Kidney epithelial cell (primary cell): ENCODE measurements at regions not wholly inside any gene's neighbourhood (a gene's known extent, or its start where the extent isn't known, plus 50 kb on each side); places are given as distances from the start of the nearest gene placed in this dataset.

ENCODE experiments used
- DNase-seq: peaks from one replicate; pipeline ENCODE4 v3.0.0-alpha.2; 2010; ENCODE audit warnings: low read depth
- H3K27me3 ChIP-seq: 2 replicates; pipeline ENCODE4 v1.6.0; 2011; ENCODE audit warnings: low read length; ENCODE audit not compliant: control insufficient read depth, insufficient read depth
- H3K36me3 ChIP-seq: 2 replicates; pipeline ENCODE4 v1.5.1; 2011; ENCODE audit warnings: low read length; ENCODE audit not compliant: control insufficient read depth, insufficient read depth
- H3K4me3 ChIP-seq: 2 replicates; pipeline ENCODE4 v1.5.1; 2011; ENCODE audit warnings: low read depth, mild to moderate bottlenecking, control low read depth, low read length
- TF ChIP-seq, protein P1 (sequence below): IDR thresholded peaks from 2 replicates; pipeline ENCODE4 v1.5.1; 2011; ENCODE audit warnings: mild to moderate bottlenecking, moderate library complexity, low read length, control low read depth, inconsistent platforms; ENCODE audit not compliant: insufficient read depth, poor library complexity, severe bottlenecking

DNA sequence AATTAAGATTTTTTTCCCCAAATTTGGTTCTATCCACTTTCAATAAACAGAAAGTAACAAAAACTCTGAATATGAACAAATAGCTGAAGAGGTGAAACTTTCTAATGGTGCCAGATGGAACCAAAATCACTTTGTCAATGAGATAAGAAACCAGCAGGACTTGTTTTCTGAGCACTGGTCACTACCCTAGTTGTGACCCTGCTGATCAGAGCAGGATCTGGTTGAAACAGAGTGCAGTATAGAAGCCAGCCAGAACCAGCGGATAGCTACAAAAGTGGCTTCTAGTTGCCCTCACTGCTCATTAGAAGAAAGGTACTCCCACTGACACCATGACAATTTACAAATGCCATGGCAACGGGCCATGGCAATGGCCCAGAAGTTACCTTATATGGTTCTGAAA is 158.3 kb upstream of the PIEZO2 start:
- DNase-seq: no peak
- no peaks in the 10 kb centered on the region for H3K27me3 ChIP-seq
- no peak overlapping the region for H3K4me3 ChIP-seq
- H3K36me3 ChIP-seq: no peaks in the 10 kb centered on the region
- TF ChIP-seq, protein P1, sequence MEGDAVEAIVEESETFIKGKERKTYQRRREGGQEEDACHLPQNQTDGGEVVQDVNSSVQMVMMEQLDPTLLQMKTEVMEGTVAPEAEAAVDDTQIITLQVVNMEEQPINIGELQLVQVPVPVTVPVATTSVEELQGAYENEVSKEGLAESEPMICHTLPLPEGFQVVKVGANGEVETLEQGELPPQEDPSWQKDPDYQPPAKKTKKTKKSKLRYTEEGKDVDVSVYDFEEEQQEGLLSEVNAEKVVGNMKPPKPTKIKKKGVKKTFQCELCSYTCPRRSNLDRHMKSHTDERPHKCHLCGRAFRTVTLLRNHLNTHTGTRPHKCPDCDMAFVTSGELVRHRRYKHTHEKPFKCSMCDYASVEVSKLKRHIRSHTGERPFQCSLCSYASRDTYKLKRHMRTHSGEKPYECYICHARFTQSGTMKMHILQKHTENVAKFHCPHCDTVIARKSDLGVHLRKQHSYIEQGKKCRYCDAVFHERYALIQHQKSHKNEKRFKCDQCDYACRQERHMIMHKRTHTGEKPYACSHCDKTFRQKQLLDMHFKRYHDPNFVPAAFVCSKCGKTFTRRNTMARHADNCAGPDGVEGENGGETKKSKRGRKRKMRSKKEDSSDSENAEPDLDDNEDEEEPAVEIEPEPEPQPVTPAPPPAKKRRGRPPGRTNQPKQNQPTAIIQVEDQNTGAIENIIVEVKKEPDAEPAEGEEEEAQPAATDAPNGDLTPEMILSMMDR: no peak

DNA sequence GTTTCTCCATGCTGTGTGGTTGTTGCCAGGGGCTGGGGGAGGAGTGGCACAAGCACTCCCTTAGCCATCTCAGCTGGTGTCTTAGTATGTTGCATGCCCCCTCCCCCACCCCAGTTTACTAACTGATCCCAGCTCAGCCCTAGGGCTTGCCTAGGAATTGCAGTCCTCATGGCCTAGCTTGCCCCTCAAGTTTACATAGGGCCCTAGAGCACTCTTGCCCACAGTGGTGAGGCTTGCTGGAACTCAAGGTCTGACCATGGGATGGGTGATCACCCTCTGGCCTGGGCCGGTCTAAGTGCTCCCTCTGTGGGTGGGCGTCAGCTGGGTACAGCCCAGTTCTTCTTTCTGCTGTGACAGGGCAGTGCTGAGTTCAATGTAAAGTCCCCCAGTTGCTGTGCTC is 156.1 kb upstream of the PIEZO2 start:
- no peaks in the 10 kb centered on the region for H3K36me3 ChIP-seq
- TF ChIP-seq, protein P1: no peak
- no peak overlapping the region for H3K4me3 ChIP-seq
- no peaks in the 10 kb centered on the region for H3K27me3 ChIP-seq
- DNase-seq: no peak

DNA sequence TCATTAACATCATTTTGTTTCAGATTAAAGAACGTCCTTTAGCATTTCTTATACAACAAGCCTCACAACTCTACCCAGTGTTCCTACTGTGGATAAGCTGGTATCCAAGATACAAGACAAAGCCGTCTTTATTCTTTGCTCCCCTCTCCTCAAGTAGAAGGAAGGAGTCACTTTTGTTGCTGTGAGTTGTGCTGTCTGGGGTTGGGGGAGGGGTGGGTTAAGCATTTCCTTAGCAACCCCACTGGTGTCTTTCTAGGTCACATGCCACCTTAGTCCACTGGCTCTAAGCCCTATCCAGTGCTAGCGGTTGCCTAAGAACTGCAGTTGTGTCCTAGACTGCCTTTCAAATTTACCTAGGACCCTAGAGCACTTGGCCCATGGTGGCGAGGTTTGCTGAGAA is 155.6 kb upstream of the PIEZO2 start:
- TF ChIP-seq, protein P1: no peak
- no peaks in the 10 kb centered on the region for H3K27me3 ChIP-seq
- no peak for DNase-seq
- H3K4me3 ChIP-seq: no peak overlapping the region
- no peaks in the 10 kb centered on the region for H3K36me3 ChIP-seq

DNA sequence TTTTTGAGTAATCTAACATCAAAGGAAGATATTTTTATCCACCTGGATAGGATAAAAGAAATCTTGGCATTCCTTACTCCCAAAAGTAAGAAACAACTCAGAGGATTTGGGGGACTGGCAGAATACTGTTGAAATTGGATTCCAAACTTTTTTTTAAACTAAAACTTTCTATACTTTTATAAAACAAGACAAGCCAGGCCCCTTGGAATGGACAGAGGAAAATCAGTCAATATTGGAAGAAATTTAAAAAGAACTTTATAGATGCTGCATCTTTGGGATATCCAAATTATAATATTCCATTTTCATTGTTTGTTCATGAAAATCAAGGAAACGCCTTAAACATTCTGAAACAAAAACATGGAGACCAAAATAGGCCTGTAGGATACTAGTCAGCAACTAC is 147.6 kb upstream of the PIEZO2 start:
- TF ChIP-seq, protein P1: no peak
- Histone ChIP-seq H3K27me3 (no peaks in the 10 kb centered on the region), H3K4me3 (no peak overlapping the region), H3K36me3 (no peaks in the 10 kb centered on the region)
- no peak for DNase-seq

DNA sequence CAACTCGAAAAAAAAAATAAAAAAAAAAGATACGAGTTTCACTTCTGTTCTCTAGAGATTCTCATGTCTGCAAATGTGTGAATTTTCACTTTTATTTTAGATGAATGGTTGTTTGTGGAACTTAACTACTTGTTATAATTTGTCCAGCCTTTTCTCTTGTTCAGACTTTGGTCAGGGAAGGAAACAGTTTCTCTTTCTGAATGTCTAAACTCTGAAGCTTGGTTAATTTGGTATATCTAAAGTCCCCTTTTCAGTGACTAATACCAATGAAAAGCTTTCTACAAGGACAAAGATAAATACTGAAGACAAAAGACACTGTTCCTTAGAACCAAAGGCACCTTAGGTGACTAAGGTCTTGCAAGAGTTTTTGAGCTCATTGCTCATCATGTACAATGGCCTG is 144.4 kb upstream of the PIEZO2 start:
- Histone ChIP-seq H3K36me3 (no peaks in the 10 kb centered on the region), H3K4me3 (no peak overlapping the region), H3K27me3 (no peaks in the 10 kb centered on the region)
- DNase-seq: no peak
- TF ChIP-seq, protein P1: no peak

DNA sequence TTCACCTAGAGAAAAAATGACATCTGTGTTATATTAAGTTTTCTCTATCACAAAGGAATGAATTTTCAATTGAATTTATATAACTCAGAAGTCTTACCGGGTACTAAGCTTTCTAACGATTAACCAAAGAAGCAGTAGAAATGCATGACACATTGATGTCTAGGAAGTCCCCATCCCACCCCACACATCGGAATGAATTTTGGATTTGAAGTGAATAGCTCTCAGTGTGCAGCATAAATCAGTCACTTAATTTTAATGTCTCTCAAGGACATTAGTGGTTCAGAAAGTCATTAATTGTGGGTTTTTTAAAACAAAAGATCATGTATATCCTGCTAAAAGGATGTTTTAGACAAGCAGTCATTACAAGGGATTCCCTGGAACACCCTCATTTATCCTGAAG is 141.4 kb upstream of the PIEZO2 start:
- Histone ChIP-seq H3K36me3 (no peaks in the 10 kb centered on the region), H3K27me3 (no peaks in the 10 kb centered on the region), H3K4me3 (no peak overlapping the region)
- TF ChIP-seq, protein P1: no peak
- no peak for DNase-seq
